Caki2 (cell line): ENCODE measurements at regions not wholly inside any gene's neighbourhood (a gene's known extent, or its start where the extent isn't known, plus 50 kb on each side); places are given as distances from the start of the nearest gene placed in this dataset.
"Not testable (repeated sequence)": the region's sequence is repeated elsewhere in the genome, so short reads cannot be mapped to it uniquely, and the experiment has no call there.

Experiments used
- DNase-seq: peaks from one replicate; pipeline ENCODE4 v3.0.0-alpha.2; 2015; ENCODE audit warnings: low read depth
- in situ Hi-C: cut with HindIII; loops from 2 replicates; pipeline ENCODE4 v1.10.0; 2016; ENCODE audit warnings: low sequenced_read_pairs, low pct_unique_long_range_greater_than_20kb, mixed read lengths

- in situ Hi-C loops = no loop called here
- no peak for DNase-seq
These were observed 387.2 kb upstream of the SGO1 start for GRCh38 chr3:20573175-20573574.

GRCh38 chr3:20572473-20572872 lies 386.5 kb upstream of the SGO1 start:
- DNase-seq = no peak
- in situ Hi-C loops = no loop called here

- in situ Hi-C loops = no loop called here
These were observed 383.3 kb upstream of the SGO1 start for GRCh38 chr3:20569310-20569709.

GRCh38 chr3:20564966-20565365 lies 379.0 kb upstream of the SGO1 start:
- no peak for DNase-seq
- in situ Hi-C loops = no loop called here

More at GRCh38 chr3:20569310-20569709, 383.3 kb upstream of the SGO1 start:
- no peak for DNase-seq

DNA sequence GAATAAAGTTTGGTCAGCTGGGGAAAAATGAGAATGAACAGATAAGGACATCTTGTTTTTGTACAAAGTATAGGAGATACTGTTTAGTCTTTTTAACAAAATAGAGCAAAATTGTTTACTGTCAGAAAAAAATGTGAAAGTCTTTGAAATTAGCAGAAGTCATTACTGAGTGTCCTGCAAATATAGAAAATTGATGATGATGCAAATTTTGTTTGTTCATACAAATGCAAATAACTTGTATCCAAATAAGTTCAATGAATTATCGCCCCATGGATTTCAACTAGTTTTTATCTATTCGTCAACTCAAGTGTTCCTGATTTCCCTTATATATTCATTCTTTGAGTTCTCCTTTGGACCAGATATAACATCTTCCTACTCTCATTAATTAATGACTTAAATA lies 378.0 kb upstream of the SGO1 start:
- in situ Hi-C loops = no loop called here
- no peak for DNase-seq

DNA sequence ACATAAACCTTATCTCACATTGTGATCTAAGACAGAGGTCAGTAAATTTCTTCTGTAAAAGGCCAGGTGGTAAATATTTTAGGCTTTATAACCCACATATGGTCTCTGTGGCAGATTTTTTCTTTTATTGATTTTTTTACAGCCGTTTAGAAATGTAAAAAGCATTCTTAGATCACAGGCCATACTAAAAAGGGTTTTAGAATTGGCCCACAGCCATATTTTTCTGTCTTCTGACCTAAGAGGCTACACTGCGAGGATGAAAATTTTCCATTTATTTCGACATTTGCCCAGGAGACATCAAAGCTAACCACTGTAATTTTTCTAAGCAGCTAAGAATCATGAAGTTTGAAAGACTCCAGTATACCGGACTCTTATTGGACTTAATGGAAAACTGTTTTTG lies 377.2 kb upstream of the SGO1 start:
- in situ Hi-C loops = no loop called here
- DNase-seq = no peak

GRCh38 chr3:20561166-20561565 lies 375.2 kb upstream of the SGO1 start:
- in situ Hi-C loops = no loop called here
- no peak for DNase-seq

GRCh38 chr3:20560446-20560845 lies 374.4 kb upstream of the SGO1 start:
- in situ Hi-C loops, DNase-seq: not testable (repeated sequence)

GRCh38 chr3:20558161-20558560 lies 372.2 kb upstream of the SGO1 start:
- in situ Hi-C loops = no loop called here
- DNase-seq = no peak

DNA sequence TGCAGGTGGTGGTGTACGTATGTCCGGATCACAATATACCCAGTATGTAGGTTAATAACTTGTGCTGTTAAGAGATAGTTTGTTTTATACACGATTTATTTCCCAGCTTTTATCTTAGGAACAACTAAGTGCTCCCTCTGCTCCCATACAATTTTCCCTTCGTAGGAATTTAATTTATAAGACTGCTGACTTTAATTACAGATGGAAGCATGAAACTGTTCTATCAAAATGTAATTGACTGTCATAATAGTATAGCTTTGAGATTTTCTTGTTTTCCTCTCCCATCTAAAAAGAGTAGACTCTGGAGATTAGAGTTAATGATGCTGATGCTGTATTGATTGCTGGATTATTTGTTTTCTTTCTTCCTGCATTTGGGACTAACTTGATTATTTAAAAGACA lies 370.7 kb upstream of the SGO1 start:
- DNase-seq = no peak
- in situ Hi-C loops = no loop called here

- no peak for DNase-seq
- in situ Hi-C loops = no loop called here
These were observed 366.7 kb upstream of the SGO1 start for GRCh38 chr3:20552605-20553275.

DNA sequence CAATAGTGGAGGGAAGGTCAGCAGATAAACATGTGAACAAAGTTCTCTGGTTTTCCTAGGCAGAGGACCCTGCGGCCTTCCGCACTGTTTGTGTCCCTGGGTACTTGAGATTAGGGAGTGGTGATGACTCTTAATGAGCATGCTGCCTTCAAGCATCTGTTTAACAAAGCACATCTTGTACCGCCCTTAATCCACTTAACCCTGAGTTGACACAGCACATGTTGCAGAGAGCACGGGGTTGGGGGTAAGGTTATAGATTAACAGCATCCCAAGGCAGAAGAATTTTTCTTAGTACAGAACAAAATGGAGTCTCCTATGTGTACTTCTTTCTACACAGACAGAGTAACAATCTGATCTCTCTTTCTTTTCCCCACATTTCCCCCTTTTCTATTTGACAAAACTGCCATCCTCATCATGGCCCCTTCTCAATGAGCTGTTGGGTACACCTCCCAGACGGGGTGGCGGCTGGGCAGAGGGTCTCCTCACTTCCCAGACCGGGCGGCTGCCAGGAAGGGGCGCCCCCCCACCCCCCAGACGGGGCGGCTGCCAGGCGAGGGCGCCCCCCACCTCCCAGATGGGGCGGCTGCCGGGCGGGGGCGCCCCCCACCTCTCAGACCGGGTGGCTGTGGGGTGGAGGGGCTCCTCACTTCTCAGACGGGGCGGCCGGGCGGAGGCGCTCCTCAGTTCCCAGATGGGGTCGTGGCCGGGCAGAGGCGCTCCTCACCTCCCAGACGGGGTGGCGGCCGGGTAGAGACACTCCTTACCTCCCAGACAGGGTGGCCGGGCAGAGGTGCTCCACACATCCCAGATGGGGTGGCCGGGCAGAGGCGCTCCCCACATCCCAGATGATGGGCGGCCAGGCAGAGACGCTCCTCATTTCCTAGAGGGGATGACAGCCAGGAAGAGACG lies 361.6 kb upstream of the SGO1 start:
- in situ Hi-C loops, DNase-seq: not testable (repeated sequence)

GRCh38 chr3:20546636-20547035 lies 360.6 kb upstream of the SGO1 start:
- in situ Hi-C loops = no loop called here
- DNase-seq = no peak

GRCh38 chr3:20543535-20544226 lies 357.7 kb upstream of the SGO1 start:
- in situ Hi-C loops = no loop called here

DNA sequence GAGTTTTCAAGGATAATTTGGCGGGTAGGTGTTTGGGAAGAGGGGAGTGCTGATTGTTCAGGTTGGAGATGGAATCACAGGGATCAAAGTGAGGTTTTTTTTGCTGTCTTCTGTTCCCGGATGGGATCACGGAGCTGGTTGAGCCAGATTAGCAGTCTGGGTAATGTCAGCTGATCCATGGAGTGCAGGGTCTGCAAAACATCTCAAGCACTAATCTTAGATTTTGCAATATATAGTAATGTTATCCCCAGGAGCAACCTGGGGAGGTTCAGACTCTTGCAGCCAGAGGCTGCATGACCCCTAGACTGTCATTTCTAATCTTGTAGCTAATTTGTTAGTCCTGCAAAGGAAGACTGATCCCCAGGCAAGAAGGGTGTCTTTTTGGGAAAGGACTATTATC lies 354.1 kb upstream of the SGO1 start:
- no peak for DNase-seq
- in situ Hi-C loops = no loop called here

More at GRCh38 chr3:20543535-20544226, 357.7 kb upstream of the SGO1 start:
- no peak for DNase-seq

GRCh38 chr3:20539666-20540065 lies 353.7 kb upstream of the SGO1 start:
- DNase-seq = no peak
- in situ Hi-C loops = no loop called here

GRCh38 chr3:20537234-20537633 lies 351.2 kb upstream of the SGO1 start:
- DNase-seq = no peak

GRCh38 chr3:20529911-20530310 lies 343.9 kb upstream of the SGO1 start:
- in situ Hi-C loops = no loop called here
- DNase-seq = no peak

More at GRCh38 chr3:20537234-20537633, 351.2 kb upstream of the SGO1 start:
- in situ Hi-C loops = no loop called here

- DNase-seq = no peak
- in situ Hi-C loops = no loop called here
These were observed 342.3 kb upstream of the SGO1 start for GRCh38 chr3:20528180-20528770.
